Astrocyte of the cerebellum (primary cell): ENCODE measurements at regions not wholly inside any gene's neighbourhood (a gene's known extent, or its start where the extent isn't known, plus 50 kb on each side); places are given as distances from the start of the nearest gene placed in this dataset.

Experiments used
- DNase-seq: peaks from one replicate; pipeline ENCODE4 v3.0.0-alpha.2; 2011; ENCODE audit warnings: low read depth
- H3K4me3 ChIP-seq: 2 replicates; pipeline ENCODE4 v1.5.1; 2011; ENCODE audit warnings: mild to moderate bottlenecking, low read depth, low read length, moderate library complexity
- in situ Hi-C: cut with HindIII; loops from 2 replicates; pipeline ENCODE4 v1.10.0; 2017; ENCODE audit warnings: low sequenced_read_pairs
- TF ChIP-seq, protein P1 (sequence below): IDR thresholded peaks from 2 replicates; pipeline ENCODE4 v1.5.1; 2012; ENCODE audit warnings: low read length, low read depth, moderate library complexity, mild to moderate bottlenecking; ENCODE audit errors: missing control alignments

DNA sequence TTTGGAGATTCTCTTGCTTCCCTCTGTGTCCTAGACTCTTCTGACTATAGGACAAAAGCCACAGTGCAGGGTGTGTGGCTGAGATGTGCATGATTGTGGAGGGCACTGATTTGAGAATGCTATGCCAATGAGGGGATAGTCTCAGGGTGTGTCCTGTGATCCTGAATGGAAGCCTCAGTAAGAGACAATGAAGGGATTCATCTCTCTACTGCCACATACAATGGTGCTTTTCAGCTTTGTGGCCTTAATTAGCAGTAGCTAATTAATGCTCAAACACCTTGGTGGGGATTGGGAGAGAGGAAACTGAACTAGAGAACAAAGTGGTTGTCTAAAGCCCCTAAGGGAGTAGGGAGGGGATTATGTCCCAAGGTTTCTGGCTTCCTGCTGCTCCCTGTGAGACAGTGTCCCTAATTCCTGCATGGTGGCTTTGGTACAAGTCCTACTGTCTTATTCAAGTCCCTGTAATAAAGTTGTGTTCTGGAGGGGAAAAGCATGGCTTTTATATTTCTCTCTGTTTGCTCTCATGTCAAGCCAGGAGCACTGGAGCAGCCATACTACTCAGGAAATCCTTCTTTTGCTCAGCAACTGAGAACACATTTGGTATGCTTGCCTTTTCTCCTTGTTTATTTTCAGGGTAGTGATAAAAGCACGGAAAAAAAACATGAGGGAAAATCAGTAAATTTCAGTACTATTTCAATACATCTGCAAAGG lies 415.2 kb upstream of the TCF4 start:
- no peak for DNase-seq

DNA sequence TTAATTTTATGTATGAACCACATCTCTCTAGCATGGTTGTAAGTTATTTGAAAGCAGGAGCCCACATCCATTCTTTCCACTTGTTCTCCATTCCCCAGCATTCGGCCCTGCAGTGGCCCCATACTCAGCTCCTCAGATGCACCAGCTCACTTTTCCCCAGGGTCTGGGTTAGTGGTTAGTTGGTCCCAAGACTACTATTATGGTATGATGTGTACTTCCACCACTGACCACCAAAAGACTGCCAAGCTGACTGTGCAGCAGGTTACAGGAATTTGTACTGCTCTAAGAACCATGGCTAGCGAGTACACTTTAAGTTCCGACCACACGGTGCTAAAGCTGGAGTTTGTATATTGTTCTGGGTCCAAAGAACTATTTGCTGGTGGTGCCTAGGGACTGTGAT lies 413.6 kb upstream of the TCF4 start:
- peak; percentile 37 for DNase-seq
- H3K4me3 ChIP-seq: no peak overlapping the region
- TF ChIP-seq, protein P1, sequence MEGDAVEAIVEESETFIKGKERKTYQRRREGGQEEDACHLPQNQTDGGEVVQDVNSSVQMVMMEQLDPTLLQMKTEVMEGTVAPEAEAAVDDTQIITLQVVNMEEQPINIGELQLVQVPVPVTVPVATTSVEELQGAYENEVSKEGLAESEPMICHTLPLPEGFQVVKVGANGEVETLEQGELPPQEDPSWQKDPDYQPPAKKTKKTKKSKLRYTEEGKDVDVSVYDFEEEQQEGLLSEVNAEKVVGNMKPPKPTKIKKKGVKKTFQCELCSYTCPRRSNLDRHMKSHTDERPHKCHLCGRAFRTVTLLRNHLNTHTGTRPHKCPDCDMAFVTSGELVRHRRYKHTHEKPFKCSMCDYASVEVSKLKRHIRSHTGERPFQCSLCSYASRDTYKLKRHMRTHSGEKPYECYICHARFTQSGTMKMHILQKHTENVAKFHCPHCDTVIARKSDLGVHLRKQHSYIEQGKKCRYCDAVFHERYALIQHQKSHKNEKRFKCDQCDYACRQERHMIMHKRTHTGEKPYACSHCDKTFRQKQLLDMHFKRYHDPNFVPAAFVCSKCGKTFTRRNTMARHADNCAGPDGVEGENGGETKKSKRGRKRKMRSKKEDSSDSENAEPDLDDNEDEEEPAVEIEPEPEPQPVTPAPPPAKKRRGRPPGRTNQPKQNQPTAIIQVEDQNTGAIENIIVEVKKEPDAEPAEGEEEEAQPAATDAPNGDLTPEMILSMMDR: peak; percentile 29
- in situ Hi-C loops: no loop called here

More for the DNA sequence above, 415.2 kb upstream of the TCF4 start:
- H3K4me3 ChIP-seq: no peak overlapping the region
- TF ChIP-seq, protein P1: no peak
- in situ Hi-C loops: no loop called here

DNA sequence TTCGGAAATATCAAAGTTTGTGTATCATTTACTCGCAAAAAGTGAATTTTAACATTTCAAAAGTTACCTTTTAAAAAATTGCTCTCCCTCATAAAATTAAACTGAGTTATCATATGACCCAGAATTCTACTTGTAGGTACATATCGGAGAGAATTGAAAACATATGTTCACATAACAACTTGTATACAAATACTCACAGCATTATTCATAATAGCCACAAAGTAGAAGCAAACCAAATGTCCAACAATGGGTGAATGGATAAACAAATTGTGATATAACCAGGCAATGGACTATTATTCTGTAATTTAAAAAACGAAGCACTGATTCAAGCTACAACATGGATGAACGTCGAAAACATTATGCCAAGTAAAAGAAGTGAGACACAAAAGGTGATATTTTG lies 412.0 kb upstream of the TCF4 start:
- DNase-seq: no peak
- H3K4me3 ChIP-seq: no peak overlapping the region
- TF ChIP-seq, protein P1: no peak
- in situ Hi-C loops: no loop called here

DNA sequence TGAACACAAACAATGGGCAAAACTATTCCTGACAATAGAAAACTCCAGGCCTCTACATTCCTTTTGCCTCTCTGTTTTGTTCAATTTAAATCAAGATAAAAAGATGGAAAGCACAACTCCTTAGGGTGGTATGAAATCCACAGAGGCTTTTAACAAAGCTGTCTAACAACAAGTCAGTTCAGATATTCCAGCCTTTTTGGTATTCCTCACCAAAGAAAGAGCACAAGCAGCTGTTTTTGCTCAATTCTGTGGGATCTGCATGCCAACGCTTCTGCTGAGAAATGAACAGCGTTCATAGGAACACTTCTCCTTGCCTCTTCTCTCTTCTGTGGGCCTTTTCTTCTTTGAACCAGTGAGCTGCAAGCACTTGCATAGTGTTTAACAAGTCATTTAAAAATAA lies 411.6 kb upstream of the TCF4 start:
- no peak for DNase-seq
- TF ChIP-seq, protein P1: no peak
- no peak overlapping the region for H3K4me3 ChIP-seq
- in situ Hi-C loops: no loop called here

DNA sequence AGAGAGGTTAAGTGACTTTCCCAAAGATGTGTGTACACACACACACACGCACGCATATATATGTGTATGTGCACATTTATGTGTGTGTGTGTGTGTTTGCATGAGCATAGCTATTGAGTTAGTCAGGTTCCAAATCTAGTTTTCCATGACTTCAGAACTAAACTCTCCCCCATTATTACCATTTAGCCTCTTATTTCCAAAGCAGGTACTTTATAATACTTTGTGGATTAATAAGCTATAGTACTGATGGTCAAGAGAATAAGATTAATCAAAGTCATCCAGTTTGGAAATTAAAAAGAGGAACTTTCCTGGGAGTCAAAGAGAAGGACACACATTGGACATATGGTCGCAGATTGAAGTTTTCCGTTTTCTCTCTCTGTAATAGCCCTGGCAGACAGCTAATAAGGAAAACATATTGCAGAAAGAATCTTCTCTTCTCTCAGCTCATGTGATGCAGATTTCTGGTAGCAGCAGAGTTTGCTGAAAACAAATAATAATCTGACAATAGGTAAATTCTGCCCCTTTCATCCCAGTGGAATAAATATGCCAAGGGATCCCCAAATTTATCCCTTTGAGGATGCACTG lies 410.9 kb upstream of the TCF4 start:
- H3K4me3 ChIP-seq: no peak overlapping the region
- in situ Hi-C loops: no loop called here

DNA sequence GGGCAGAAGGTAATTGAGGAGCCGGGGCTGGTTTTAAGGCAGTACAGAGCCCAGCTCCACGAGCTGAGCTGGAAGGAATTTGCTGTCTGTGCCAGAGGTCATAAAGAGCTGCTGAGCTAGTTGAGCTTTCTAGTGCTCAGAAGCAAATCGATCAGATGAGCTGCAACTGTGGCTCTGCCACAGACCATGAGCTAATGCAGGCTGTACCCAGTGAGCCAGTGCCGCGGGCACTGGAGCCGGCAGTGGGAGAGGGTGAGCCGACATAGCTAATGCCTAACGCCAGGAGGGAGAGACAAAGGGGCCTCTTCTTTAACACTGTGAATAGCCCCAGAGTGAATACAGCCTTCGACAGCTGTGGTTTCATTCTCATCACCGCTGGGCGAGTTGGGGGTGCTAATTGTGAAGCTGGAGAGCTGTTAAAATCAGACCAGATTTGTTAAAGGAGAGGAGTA lies 410.1 kb upstream of the TCF4 start:
- H3K4me3 ChIP-seq: peak overlapping the region; percentile 26
- in situ Hi-C loops: no loop called here
- TF ChIP-seq, protein P1: no peak
- peak; percentile 15 for DNase-seq

More for the DNA sequence above, 410.9 kb upstream of the TCF4 start:
- TF ChIP-seq, protein P1: no peak
- no peak for DNase-seq
